SK-N-SH treated with all-trans-retinoic acid at 6 μM for 48 hours (cell line): ENCODE measurements at regions not wholly inside any gene's neighbourhood (a gene's known extent, or its start where the extent isn't known, plus 50 kb on each side); places are given as distances from the start of the nearest gene placed in this dataset.

Experiments
- ATAC-seq: fragments of 200-7000 bp; cut with Tn5 transposase; 3 replicates; pipeline ENCODE4 v1.9.1; 2020; ENCODE audit warnings: mild to moderate bottlenecking, moderate library complexity
- ARNTL ChIP-seq: fragments of 450-650 bp; formaldehyde crosslinking; IDR thresholded peaks from 2 replicates; pipeline ENCODE4 v1.5.0; 2020; ENCODE audit warnings: low read depth, mild to moderate bottlenecking, moderate library complexity, borderline replicate concordance
- BACH2 ChIP-seq: fragments of 250-450 bp; sonication (Bioruptor Pico); IDR thresholded peaks from 2 replicates; pipeline ENCODE4 v1.9.0; 2021; ENCODE audit warnings: mild to moderate bottlenecking, borderline replicate concordance
- CSDC2 ChIP-seq: fragments of 250-450 bp; sonication (Bioruptor Pico); IDR thresholded peaks from 2 replicates; pipeline ENCODE4 v1.5.0; 2020; ENCODE audit warnings: mild to moderate bottlenecking, moderate library complexity
- CSRNP3 ChIP-seq: fragments of 250-450 bp; sonication (Bioruptor Pico); IDR thresholded peaks from 2 replicates; pipeline ENCODE4 v1.5.1; 2021; ENCODE audit warnings: mild to moderate bottlenecking, moderate library complexity
- ESRRG ChIP-seq: fragments of 250-450 bp; sonication (Bioruptor Pico); IDR thresholded peaks from 2 replicates; pipeline ENCODE4 v1.6.1; 2021; ENCODE audit warnings: mild to moderate bottlenecking
- GLIS3 ChIP-seq: fragments of 250-450 bp; sonication (Bioruptor Pico); IDR thresholded peaks from 2 replicates; pipeline ENCODE4 v1.5.0; 2020; ENCODE audit warnings: mild to moderate bottlenecking, moderate library complexity
- ISL1 ChIP-seq: fragments of 250-450 bp; sonication (Bioruptor Pico); IDR thresholded peaks from 2 replicates; pipeline ENCODE4 v2.1.2; 2022; ENCODE audit warnings: mild to moderate bottlenecking, moderate library complexity
- PPARA ChIP-seq: fragments of 250-450 bp; sonication (Bioruptor Pico); IDR thresholded peaks from 2 replicates; pipeline ENCODE4 v1.5.0; 2020; ENCODE audit warnings: mild to moderate bottlenecking, borderline replicate concordance
- RARB ChIP-seq: fragments of 250-450 bp; sonication (Bioruptor Pico); IDR thresholded peaks from 2 replicates; pipeline ENCODE4 v1.8.0; 2021; ENCODE audit warnings: mild to moderate bottlenecking, moderate library complexity
- SNAI2 ChIP-seq: fragments of 250-450 bp; sonication (Bioruptor Pico); IDR thresholded peaks from 2 replicates; pipeline ENCODE4 v1.5.0; 2020; ENCODE audit warnings: mild to moderate bottlenecking, moderate library complexity
- TCF4 ChIP-seq: fragments of 250-450 bp; sonication (Bioruptor Pico); IDR thresholded peaks from 2 replicates; pipeline ENCODE4 v1.8.0; 2021; ENCODE audit warnings: mild to moderate bottlenecking, moderate library complexity, borderline replicate concordance
- TOX ChIP-seq: fragments of 250-450 bp; sonication (Bioruptor Pico); IDR thresholded peaks from 2 replicates; pipeline ENCODE4 v1.8.0; 2021; ENCODE audit warnings: mild to moderate bottlenecking, moderate library complexity, borderline replicate concordance
- TSHZ2 ChIP-seq: fragments of 250-450 bp; sonication (Bioruptor Pico); IDR thresholded peaks from 2 replicates; pipeline ENCODE4 v1.5.0; 2020; ENCODE audit warnings: mild to moderate bottlenecking, moderate library complexity
- ZC3H10 ChIP-seq: fragments of 250-450 bp; sonication (Bioruptor Pico); IDR thresholded peaks from 2 replicates; pipeline ENCODE4 v1.5.1; 2021; ENCODE audit warnings: mild to moderate bottlenecking, moderate library complexity
- ZFP3 ChIP-seq: fragments of 250-450 bp; sonication (Bioruptor Pico); IDR thresholded peaks from 2 replicates; pipeline ENCODE4 v1.5.0; 2020; ENCODE audit warnings: mild to moderate bottlenecking, moderate library complexity
- ZFP30 ChIP-seq: fragments of 450-650 bp; formaldehyde crosslinking; IDR thresholded peaks from 2 replicates; pipeline ENCODE4 v1.5.0; 2022; ENCODE audit warnings: mild to moderate bottlenecking, moderate library complexity
- ZNF565 ChIP-seq: fragments of 450-650 bp; formaldehyde crosslinking; conservative IDR thresholded peaks from 2 replicates; pipeline ENCODE4 v1.5.0; 2020; ENCODE audit warnings: low read depth, mild to moderate bottlenecking, moderate library complexity
- ZNF70 ChIP-seq: fragments of 450-650 bp; formaldehyde crosslinking; IDR thresholded peaks from 2 replicates; pipeline ENCODE4 v1.5.0; 2020; ENCODE audit warnings: mild to moderate bottlenecking, moderate library complexity
- ZNF8 ChIP-seq: fragments of 450-650 bp; formaldehyde crosslinking; IDR thresholded peaks from 2 replicates; pipeline ENCODE4 v1.5.0; 2020; ENCODE audit warnings: mild to moderate bottlenecking, moderate library complexity
- TF ChIP-seq, protein P1 (sequence below): fragments of 250-450 bp; sonication (Bioruptor Pico); IDR thresholded peaks from 2 replicates; pipeline ENCODE4 v1.5.1; 2020; ENCODE audit warnings: low read depth, mild to moderate bottlenecking, moderate library complexity
- TF ChIP-seq, protein P2 (sequence below): fragments of 250-450 bp; sonication (Bioruptor Pico); IDR thresholded peaks from 2 replicates; pipeline ENCODE4 v1.8.0; 2021; ENCODE audit warnings: low read depth, mild to moderate bottlenecking, moderate library complexity, borderline replicate concordance

DNA sequence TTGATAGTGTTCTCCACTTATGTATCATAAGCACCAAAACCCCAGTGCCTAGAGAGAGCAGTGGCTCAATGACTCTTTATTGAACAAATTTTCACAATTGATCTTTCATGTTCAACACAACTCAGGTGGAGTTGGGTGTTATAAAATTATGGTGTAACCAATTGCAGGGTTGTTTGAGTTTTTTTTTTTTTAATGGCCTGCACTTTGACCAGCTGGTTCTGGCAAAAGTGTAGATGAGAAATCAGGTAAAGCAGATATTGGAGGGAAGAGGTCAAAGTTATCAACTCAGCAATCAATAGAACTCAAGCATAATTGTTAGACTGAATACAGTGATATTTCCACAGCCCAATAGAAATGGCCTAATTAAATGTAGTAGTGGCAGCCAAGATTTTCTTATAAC is 1386.3 kb downstream of the SUCLG1 start:
- no peak for ATAC-seq
- no peak for TF ChIP-seq GLIS3
- no peak for TF ChIP-seq SNAI2
- TF ChIP-seq, protein P1, sequence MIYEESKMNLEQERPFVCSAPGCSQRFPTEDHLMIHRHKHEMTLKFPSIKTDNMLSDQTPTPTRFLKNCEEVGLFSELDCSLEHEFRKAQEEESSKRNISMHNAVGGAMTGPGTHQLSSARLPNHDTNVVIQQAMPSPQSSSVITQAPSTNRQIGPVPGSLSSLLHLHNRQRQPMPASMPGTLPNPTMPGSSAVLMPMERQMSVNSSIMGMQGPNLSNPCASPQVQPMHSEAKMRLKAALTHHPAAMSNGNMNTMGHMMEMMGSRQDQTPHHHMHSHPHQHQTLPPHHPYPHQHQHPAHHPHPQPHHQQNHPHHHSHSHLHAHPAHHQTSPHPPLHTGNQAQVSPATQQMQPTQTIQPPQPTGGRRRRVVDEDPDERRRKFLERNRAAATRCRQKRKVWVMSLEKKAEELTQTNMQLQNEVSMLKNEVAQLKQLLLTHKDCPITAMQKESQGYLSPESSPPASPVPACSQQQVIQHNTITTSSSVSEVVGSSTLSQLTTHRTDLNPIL (CRISPR knock-in tag), result no peak
- no peak for TF ChIP-seq ESRRG
- TF ChIP-seq ZNF70, result no peak
- no peak for TF ChIP-seq ZC3H10 (CRISPR knock-in tag)
- TF ChIP-seq CSRNP3, result no peak
- TF ChIP-seq ARNTL (CRISPR knock-in tag), result no peak
- TF ChIP-seq BACH2 (CRISPR knock-in tag), result no peak
- TF ChIP-seq ZFP3 (CRISPR knock-in tag), result no peak
- TF ChIP-seq, protein P2, sequence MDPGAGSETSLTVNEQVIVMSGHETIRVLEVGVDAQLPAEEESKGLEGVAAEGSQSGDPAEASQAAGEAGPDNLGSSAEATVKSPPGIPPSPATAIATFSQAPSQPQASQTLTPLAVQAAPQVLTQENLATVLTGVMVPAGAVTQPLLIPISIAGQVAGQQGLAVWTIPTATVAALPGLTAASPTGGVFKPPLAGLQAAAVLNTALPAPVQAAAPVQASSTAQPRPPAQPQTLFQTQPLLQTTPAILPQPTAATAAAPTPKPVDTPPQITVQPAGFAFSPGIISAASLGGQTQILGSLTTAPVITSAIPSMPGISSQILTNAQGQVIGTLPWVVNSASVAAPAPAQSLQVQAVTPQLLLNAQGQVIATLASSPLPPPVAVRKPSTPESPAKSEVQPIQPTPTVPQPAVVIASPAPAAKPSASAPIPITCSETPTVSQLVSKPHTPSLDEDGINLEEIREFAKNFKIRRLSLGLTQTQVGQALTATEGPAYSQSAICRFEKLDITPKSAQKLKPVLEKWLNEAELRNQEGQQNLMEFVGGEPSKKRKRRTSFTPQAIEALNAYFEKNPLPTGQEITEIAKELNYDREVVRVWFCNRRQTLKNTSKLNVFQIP (CRISPR knock-in tag), result no peak
- TF ChIP-seq RARB (CRISPR knock-in tag), result no peak
- no peak for TF ChIP-seq TSHZ2 (CRISPR knock-in tag)
- TF ChIP-seq ZNF565 (CRISPR knock-in tag), result no peak
- no peak for TF ChIP-seq ZFP30
- TF ChIP-seq TOX (CRISPR knock-in tag), result no peak
- no peak for TF ChIP-seq CSDC2

GRCh38 chr2:83071914-83072313 is 1387.2 kb downstream of the SUCLG1 start:
- ATAC-seq, result no peak
- TF ChIP-seq ZFP30 (no peak), ZFP3 (CRISPR knock-in tag) (no peak)
- TF ChIP-seq, all 23 proteins: peak for 0

GRCh38 chr2:83071352-83071751 is 1387.7 kb downstream of the SUCLG1 start:
- ATAC-seq, result no peak
- TF ChIP-seq ISL1 (no peak), ZNF70 (no peak), ZFP3 (CRISPR knock-in tag) (no peak), ZNF565 (CRISPR knock-in tag) (no peak), PPARA (CRISPR knock-in tag) (no peak), GLIS3 (no peak), RARB (CRISPR knock-in tag) (no peak), ARNTL (CRISPR knock-in tag) (no peak)

- TF ChIP-seq, protein P2 (CRISPR knock-in tag), result no peak
- no peak for TF ChIP-seq ZFP3 (CRISPR knock-in tag)
- no peak for TF ChIP-seq ZNF565 (CRISPR knock-in tag)
- TF ChIP-seq ESRRG, result no peak
- no peak for TF ChIP-seq RARB (CRISPR knock-in tag)
- no peak for TF ChIP-seq ZNF8 (CRISPR knock-in tag)
- no peak for TF ChIP-seq SNAI2
- no peak for TF ChIP-seq CSDC2
- TF ChIP-seq BACH2 (CRISPR knock-in tag), result no peak
- no peak for TF ChIP-seq ZNF70
- no peak for TF ChIP-seq TCF4
- TF ChIP-seq TSHZ2 (CRISPR knock-in tag), result no peak
- no peak for TF ChIP-seq TOX (CRISPR knock-in tag)
- no peak for TF ChIP-seq ZFP30
- TF ChIP-seq PPARA (CRISPR knock-in tag), result no peak
- TF ChIP-seq, all 23 proteins: peak for 0
Measured at GRCh38 chr2:83069724-83070123, 1389.4 kb downstream of the SUCLG1 start.

More at GRCh38 chr2:83069724-83070123, 1389.4 kb downstream of the SUCLG1 start:
- no peak for ATAC-seq
